Lower leg skin (tissue), 3 donors: ENCODE measurements at regions not wholly inside any gene's neighbourhood (a gene's known extent, or its start where the extent isn't known, plus 50 kb on each side); places are given as distances from the start of the nearest gene placed in this dataset.

Experiments
- CTCF ChIP-seq, 3 donors: fragments of 450-650 bp; IDR thresholded peaks; one replicate each; pipeline ENCODE4 v1.5.1; 2016; ENCODE audit warnings: antibody characterized with exemption in 3 of 3, mild to moderate bottlenecking in 3 of 3, moderate library complexity in 2 of 3
- POLR2A ChIP-seq, 2 donors: fragments of 450-650 bp; IDR thresholded peaks; one replicate each; pipeline ENCODE4 v1.6.1; 2016 to 2017; ENCODE audit warnings: antibody characterized with exemption in 2 of 2, mild to moderate bottlenecking in 1 of 2, moderate library complexity in 1 of 2

GRCh38 chr20:54950304-54950703 is 474.9 kb downstream of the DOK5 start:
- TF ChIP-seq CTCF (IDR thresholded peaks at IDR 0.05) (no peak), POLR2A (IDR thresholded peaks at IDR 0.05) (no peak)
